ENCODE measurements at regions not wholly inside any gene's neighbourhood (a gene's known extent, or its start where the extent isn't known, plus 50 kb on each side); places are given as distances from the start of the nearest gene placed in this dataset.

DNA sequence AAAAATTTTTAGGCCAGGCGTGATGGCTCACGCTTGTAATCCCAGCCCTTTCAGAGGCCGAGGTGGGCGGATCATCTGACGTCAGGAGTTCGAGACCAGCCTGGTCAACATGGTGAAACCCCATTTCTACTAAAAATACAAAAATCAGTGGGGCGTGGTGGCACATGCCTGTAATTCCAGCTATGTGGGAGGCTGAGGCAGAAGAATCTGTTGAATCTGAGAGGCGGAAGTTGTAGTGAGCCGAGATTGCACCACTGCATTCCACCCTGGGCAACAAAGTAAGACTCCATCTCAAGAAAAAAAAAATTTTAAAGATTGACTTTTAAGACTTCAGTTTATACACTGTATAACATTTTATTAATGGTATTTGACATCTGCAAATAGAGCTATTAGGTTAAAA is 60.1 kb upstream of the GNAQ start:
- TF ChIP-seq, protein P1, sequence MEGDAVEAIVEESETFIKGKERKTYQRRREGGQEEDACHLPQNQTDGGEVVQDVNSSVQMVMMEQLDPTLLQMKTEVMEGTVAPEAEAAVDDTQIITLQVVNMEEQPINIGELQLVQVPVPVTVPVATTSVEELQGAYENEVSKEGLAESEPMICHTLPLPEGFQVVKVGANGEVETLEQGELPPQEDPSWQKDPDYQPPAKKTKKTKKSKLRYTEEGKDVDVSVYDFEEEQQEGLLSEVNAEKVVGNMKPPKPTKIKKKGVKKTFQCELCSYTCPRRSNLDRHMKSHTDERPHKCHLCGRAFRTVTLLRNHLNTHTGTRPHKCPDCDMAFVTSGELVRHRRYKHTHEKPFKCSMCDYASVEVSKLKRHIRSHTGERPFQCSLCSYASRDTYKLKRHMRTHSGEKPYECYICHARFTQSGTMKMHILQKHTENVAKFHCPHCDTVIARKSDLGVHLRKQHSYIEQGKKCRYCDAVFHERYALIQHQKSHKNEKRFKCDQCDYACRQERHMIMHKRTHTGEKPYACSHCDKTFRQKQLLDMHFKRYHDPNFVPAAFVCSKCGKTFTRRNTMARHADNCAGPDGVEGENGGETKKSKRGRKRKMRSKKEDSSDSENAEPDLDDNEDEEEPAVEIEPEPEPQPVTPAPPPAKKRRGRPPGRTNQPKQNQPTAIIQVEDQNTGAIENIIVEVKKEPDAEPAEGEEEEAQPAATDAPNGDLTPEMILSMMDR (IDR thresholded peaks at IDR 0.05) = no peak
- no peak for TF ChIP-seq POLR2A (IDR thresholded peaks at IDR 0.05)
